GM12878 (cell line): ENCODE measurements at regions not wholly inside any gene's neighbourhood (a gene's known extent, or its start where the extent isn't known, plus 50 kb on each side); places are given as distances from the start of the nearest gene placed in this dataset.

ENCODE experiments used
- FOS ChIP-seq: IDR thresholded peaks from 3 replicates; pipeline ENCODE4 v1.6.1; 2011; ENCODE audit warnings: borderline replicate concordance; ENCODE audit not compliant: insufficient read length; ENCODE audit errors: extremely low read depth
- FOXM1 ChIP-seq: IDR thresholded peaks from 2 replicates; pipeline ENCODE4 v1.6.1; 2012; ENCODE audit warnings: low read depth, mild to moderate bottlenecking, inconsistent platforms, low read length, moderate library complexity
- IKZF1 ChIP-seq: fragments of 450-650 bp; conservative IDR thresholded peaks from 2 replicates; pipeline ENCODE4 v1.6.1; 2017; ENCODE audit warnings: antibody characterized with exemption, mild to moderate bottlenecking
- JUNB ChIP-seq: IDR thresholded peaks from 2 replicates; pipeline ENCODE4 v1.6.1; 2016; ENCODE audit warnings: antibody characterized with exemption, mild to moderate bottlenecking
- NFYB ChIP-seq: IDR thresholded peaks from 2 replicates; pipeline ENCODE4 v1.6.1; 2011; ENCODE audit warnings: low read depth, mild to moderate bottlenecking, low read length, improper control_type of control experiment, moderate library complexity; ENCODE audit not compliant: insufficient read depth
- NR2F1 ChIP-seq: fragments of 450-650 bp; conservative IDR thresholded peaks from 2 replicates; pipeline ENCODE4 v1.6.1; 2017; ENCODE audit warnings: mild to moderate bottlenecking
- POLR2AphosphoS5 ChIP-seq: IDR thresholded peaks from 2 replicates; pipeline ENCODE4 v1.6.1; 2011; ENCODE audit warnings: mild to moderate bottlenecking, low read length, inconsistent platforms
- RAD21 ChIP-seq: IDR thresholded peaks from 2 replicates; pipeline ENCODE4 v1.6.1; 2011; ENCODE audit warnings: mild to moderate bottlenecking, low read depth, low read length, moderate library complexity; ENCODE audit not compliant: insufficient read depth
- ZNF274 ChIP-seq: IDR thresholded peaks from one replicate; pipeline ENCODE4 v1.8.0; 2011; ENCODE audit not compliant: insufficient read length, insufficient read depth
- TF ChIP-seq, protein P1 (sequence below), 3 experiments: IDR thresholded peaks in 2 of 3; conservative IDR thresholded peaks in 1 of 3; 2 replicates each; pipeline ENCODE4 v1.5.1; 2011; ENCODE audit warnings: low read depth in 3 of 3, low read length in 3 of 3, mild to moderate bottlenecking in 3 of 3, control low read depth in 2 of 3, moderate library complexity in 2 of 3, inconsistent platforms in 1 of 3, mixed read lengths in 1 of 3; ENCODE audit not compliant: control insufficient read depth in 2 of 3, insufficient read depth in 1 of 3; ENCODE audit errors: extremely low read depth in 1 of 3
- TF ChIP-seq, protein P2 (sequence below): IDR thresholded peaks from 2 replicates; pipeline ENCODE4 v1.6.1; 2012; ENCODE audit warnings: low read depth, low read length, improper control_type of control experiment

DNA sequence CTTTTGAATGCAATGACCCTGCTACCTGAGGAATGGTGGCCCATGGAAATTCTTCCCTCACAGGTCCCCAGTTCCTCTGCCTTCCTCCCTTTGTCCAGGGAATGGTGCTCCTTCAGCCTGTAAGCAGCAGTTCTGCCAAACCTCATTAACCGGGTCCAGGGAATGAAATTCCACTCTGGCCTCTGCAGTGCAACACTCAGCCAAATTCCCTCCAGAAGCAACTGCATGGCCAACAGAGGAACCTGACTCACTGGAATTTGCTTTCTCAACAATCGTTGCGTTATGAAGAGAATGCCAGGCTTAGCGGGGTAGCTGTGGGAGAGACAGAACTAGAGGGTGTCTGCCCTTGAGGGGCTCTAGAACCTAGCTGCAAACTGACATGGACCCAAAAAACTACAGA lies 449.4 kb upstream of the PROK2 start:
- TF ChIP-seq RAD21 (no peak), JUNB (no peak), NFYB (no peak), POLR2AphosphoS5 (no peak), FOS (no peak), FOXM1 (no peak), IKZF1 (no peak), NR2F1 (no peak), ZNF274 (no peak)
- TF ChIP-seq, protein P1, sequence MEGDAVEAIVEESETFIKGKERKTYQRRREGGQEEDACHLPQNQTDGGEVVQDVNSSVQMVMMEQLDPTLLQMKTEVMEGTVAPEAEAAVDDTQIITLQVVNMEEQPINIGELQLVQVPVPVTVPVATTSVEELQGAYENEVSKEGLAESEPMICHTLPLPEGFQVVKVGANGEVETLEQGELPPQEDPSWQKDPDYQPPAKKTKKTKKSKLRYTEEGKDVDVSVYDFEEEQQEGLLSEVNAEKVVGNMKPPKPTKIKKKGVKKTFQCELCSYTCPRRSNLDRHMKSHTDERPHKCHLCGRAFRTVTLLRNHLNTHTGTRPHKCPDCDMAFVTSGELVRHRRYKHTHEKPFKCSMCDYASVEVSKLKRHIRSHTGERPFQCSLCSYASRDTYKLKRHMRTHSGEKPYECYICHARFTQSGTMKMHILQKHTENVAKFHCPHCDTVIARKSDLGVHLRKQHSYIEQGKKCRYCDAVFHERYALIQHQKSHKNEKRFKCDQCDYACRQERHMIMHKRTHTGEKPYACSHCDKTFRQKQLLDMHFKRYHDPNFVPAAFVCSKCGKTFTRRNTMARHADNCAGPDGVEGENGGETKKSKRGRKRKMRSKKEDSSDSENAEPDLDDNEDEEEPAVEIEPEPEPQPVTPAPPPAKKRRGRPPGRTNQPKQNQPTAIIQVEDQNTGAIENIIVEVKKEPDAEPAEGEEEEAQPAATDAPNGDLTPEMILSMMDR (IDR thresholded peaks at IDR 0.05 in 2 of 3, conservative IDR thresholded peaks at IDR 0.05 in 1 of 3; ENCODE audit: control insufficient read depth in 2 of 3, extremely low read depth in 1 of 3, insufficient read depth in 1 of 3, low read depth in 3 of 3, low read length in 3 of 3): no peak
- TF ChIP-seq, protein P2, sequence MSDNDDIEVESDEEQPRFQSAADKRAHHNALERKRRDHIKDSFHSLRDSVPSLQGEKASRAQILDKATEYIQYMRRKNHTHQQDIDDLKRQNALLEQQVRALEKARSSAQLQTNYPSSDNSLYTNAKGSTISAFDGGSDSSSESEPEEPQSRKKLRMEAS: no peak
